ENCODE measurements at regions not wholly inside any gene's neighbourhood (a gene's known extent, or its start where the extent isn't known, plus 50 kb on each side); places are given as distances from the start of the nearest gene placed in this dataset.

GRCh38 chr13:89076622-89077021, 1405.5 kb downstream of the SLITRK5 start:
- TF ChIP-seq POLR2A (IDR thresholded peaks at IDR 0.05; ENCODE audit: low read length) (no peak), GATA1 (IDR thresholded peaks at IDR 0.05; ENCODE audit: low read depth, low read length) (no peak)

Measured in erythroblast (primary cell).